ENCODE measurements at regions not wholly inside any gene's neighbourhood (a gene's known extent, or its start where the extent isn't known, plus 50 kb on each side); places are given as distances from the start of the nearest gene placed in this dataset.

DNA sequence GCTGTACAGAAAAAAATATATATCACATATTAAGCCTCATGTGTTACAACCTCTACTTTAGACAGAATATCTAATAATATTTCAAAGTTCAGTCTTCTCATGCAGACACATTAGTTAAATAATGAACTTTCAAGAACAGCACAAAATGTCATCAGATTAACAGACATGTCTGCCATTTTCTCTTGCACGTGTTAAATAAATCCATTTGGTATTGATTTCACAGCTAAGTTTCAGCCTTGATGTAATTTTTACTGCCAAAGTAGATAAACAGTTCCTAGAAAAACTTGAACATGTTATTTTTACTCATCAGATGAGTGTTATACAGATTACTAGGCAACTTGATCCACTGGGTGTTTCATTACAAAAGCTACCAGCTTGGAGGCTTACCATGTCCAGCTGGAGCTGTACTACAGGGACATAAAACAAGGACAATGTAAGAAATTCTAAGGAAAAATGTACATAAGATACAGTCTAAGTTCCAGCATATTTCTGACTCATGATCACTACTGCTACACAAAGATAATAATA, 290.7 kb upstream of the DDX18 start:
- ATAC-seq = no peak
- Histone ChIP-seq H3K9ac (ENCODE audit: low read length) (no peak overlapping the region), H3K79me2 (ENCODE audit: insufficient read depth, low read length) (no peaks in the 10 kb centered on the region), H3K27me3 (ENCODE audit: insufficient read depth, low read length) (no peaks in the 10 kb centered on the region), H4K20me1 (ENCODE audit: insufficient read depth) (no peaks in the 10 kb centered on the region), H3K9me3 (ENCODE audit: control insufficient read depth in 1 of 2, insufficient read depth in 1 of 2, low read depth in 1 of 2, low read length in 2 of 2) (no peaks in the 10 kb centered on the region; a peak in 1 of 4 replicates), H3K36me3 (ENCODE audit: control insufficient read depth in 1 of 2, insufficient read depth in 2 of 2, low read length in 2 of 2) (no peaks in the 10 kb centered on the region), H2AFZ (ENCODE audit: low read depth, low read length, poor library complexity, severe bottlenecking) (no peak overlapping the region), H3K4me1 (ENCODE audit: control insufficient read depth in 1 of 2, insufficient read depth in 2 of 2, low read length in 2 of 2) (no peaks in the 10 kb centered on the region), H3K9me2 (ENCODE audit: insufficient read depth) (no peaks in the 10 kb centered on the region), H3K4me3 (replicated peaks in 1 of 2; ENCODE audit: low read depth in 1 of 2, low read length in 2 of 2) (no peak overlapping the region), H3K4me2 (ENCODE audit: low read length) (no peak overlapping the region), H3K27ac (ENCODE audit: low read depth, low read length) (no peak overlapping the region)
- intact Hi-C loops (cut with micrococcal nuclease) = no loop called here
- no TSS peak for BruUV-seq (replicated peaks)
- POLR2A ChIA-PET = no interaction called here
- no peak for DNase-seq (ENCODE audit: low read depth, low spot score)
- RAD21 ChIA-PET (ENCODE audit: low non-redundant PET in 1 of 2, low total read pairs in 2 of 2, uncharacterized antibody in 2 of 2, unreplicated experiment in 2 of 2) = no interaction called here
- TF ChIP-seq ZNF274 (IDR thresholded peaks at IDR 0.05; ENCODE audit: low read depth, low read length) = no peak
- CTCF ChIA-PET = no interaction called here

DNA sequence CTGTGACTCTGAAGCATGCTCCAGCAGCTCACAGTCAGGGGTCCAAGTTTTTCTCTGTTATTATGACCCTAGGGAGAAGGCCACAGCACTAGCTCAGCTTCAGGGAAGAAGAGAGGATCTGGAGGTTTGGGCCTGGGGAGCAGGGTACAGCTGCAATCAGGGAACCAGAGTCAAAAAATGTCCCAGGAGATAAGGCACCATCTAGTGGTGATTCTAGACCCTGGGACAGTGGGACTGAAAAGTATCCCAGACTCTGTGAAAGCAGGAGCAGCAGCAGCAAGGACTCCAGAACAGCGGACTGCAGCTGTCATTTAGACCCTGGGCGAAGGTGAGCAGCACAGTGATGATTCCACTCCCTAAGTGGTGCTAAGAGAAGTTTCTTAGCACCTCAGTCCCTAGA, 278.4 kb upstream of the DDX18 start:
- Histone ChIP-seq H3K27me3 (ENCODE audit: insufficient read depth, low read length) (no peaks in the 10 kb centered on the region), H3K27ac (ENCODE audit: low read depth, low read length) (no peak overlapping the region), H3K9me2 (ENCODE audit: insufficient read depth) (no peaks in the 10 kb centered on the region), H3K4me1 (ENCODE audit: control insufficient read depth in 1 of 2, insufficient read depth in 2 of 2, low read length in 2 of 2) (no peaks in the 10 kb centered on the region), H3K4me3 (replicated peaks in 1 of 2; ENCODE audit: low read depth in 1 of 2, low read length in 2 of 2) (no peak overlapping the region), H3K4me2 (ENCODE audit: low read length) (no peak overlapping the region), H3K36me3 (ENCODE audit: control insufficient read depth in 1 of 2, insufficient read depth in 2 of 2, low read length in 2 of 2) (no peaks in the 10 kb centered on the region), H3K79me2 (ENCODE audit: insufficient read depth, low read length) (no peaks in the 10 kb centered on the region), H2AFZ (ENCODE audit: low read depth, low read length, poor library complexity, severe bottlenecking) (no peak overlapping the region), H3K9me3 (ENCODE audit: control insufficient read depth in 1 of 2, insufficient read depth in 1 of 2, low read depth in 1 of 2, low read length in 2 of 2) (no peaks in the 10 kb centered on the region; a peak in 2 of 4 replicates), H3K9ac (ENCODE audit: low read length) (no peak overlapping the region), H4K20me1 (ENCODE audit: insufficient read depth) (no peaks in the 10 kb centered on the region)
- CTCF ChIA-PET = no interaction called here
- POLR2A ChIA-PET = no interaction called here
- intact Hi-C loops (cut with micrococcal nuclease) = no loop called here
- BruUV-seq (replicated peaks) = no TSS peak
- RAD21 ChIA-PET (ENCODE audit: low non-redundant PET in 1 of 2, low total read pairs in 2 of 2, uncharacterized antibody in 2 of 2, unreplicated experiment in 2 of 2) = no interaction called here
- ATAC-seq (no peak), DNase-seq (ENCODE audit: low read depth, low spot score) (no peak)
- TF ChIP-seq, protein P1, sequence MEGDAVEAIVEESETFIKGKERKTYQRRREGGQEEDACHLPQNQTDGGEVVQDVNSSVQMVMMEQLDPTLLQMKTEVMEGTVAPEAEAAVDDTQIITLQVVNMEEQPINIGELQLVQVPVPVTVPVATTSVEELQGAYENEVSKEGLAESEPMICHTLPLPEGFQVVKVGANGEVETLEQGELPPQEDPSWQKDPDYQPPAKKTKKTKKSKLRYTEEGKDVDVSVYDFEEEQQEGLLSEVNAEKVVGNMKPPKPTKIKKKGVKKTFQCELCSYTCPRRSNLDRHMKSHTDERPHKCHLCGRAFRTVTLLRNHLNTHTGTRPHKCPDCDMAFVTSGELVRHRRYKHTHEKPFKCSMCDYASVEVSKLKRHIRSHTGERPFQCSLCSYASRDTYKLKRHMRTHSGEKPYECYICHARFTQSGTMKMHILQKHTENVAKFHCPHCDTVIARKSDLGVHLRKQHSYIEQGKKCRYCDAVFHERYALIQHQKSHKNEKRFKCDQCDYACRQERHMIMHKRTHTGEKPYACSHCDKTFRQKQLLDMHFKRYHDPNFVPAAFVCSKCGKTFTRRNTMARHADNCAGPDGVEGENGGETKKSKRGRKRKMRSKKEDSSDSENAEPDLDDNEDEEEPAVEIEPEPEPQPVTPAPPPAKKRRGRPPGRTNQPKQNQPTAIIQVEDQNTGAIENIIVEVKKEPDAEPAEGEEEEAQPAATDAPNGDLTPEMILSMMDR (IDR thresholded peaks at IDR 0.05 in 2 of 3, conservative IDR thresholded peaks at IDR 0.05 in 1 of 3; ENCODE audit: borderline replicate concordance in 1 of 3, insufficient read depth in 1 of 3, low read depth in 2 of 3, low read length in 2 of 3) = peak in 2 of 3 experiments; percentile 17 to 18; a peak in 1 of 6 replicates
- no peak for TF ChIP-seq TCF7L2 (IDR thresholded peaks at IDR 0.05; ENCODE audit: borderline replicate concordance, extremely low read depth, insufficient read depth, insufficient read length)
